Astrocyte (in vitro differentiated cells and primary cell): ENCODE measurements at regions not wholly inside any gene's neighbourhood (a gene's known extent, or its start where the extent isn't known, plus 50 kb on each side); places are given as distances from the start of the nearest gene placed in this dataset.

ENCODE experiments used
- EZH2 ChIP-seq: IDR thresholded peaks from 2 replicates; pipeline ENCODE4 v1.6.1; 2012; ENCODE audit warnings: mild to moderate bottlenecking, low read length, inconsistent platforms; ENCODE audit not compliant: insufficient read depth
- TF ChIP-seq, protein P1 (sequence below): IDR thresholded peaks from 2 replicates; pipeline ENCODE4 v1.5.1; 2011; ENCODE audit warnings: low read depth, mild to moderate bottlenecking, inconsistent platforms, low read length, moderate library complexity; ENCODE audit not compliant: insufficient read depth

DNA sequence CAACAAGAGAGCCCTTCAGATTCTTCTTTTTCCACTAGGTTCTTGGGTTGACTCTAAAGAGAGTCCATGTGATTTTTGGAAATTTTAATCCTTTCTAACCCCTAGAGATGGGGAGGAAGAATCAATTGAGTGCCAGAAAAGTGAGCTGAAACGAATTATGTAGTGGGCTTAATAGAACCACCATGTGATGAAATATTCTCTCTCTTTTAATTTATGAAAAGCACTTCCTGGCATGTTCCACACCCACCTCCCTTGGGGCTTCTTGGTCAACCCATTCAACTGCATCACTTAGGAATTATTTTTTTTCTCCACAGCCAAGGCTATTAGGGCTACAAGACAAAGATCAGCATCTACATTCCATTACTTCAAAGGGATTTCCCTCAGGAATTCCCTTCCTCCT is 79.6 kb downstream of the ZC3H11B start:
- TF ChIP-seq, protein P1, sequence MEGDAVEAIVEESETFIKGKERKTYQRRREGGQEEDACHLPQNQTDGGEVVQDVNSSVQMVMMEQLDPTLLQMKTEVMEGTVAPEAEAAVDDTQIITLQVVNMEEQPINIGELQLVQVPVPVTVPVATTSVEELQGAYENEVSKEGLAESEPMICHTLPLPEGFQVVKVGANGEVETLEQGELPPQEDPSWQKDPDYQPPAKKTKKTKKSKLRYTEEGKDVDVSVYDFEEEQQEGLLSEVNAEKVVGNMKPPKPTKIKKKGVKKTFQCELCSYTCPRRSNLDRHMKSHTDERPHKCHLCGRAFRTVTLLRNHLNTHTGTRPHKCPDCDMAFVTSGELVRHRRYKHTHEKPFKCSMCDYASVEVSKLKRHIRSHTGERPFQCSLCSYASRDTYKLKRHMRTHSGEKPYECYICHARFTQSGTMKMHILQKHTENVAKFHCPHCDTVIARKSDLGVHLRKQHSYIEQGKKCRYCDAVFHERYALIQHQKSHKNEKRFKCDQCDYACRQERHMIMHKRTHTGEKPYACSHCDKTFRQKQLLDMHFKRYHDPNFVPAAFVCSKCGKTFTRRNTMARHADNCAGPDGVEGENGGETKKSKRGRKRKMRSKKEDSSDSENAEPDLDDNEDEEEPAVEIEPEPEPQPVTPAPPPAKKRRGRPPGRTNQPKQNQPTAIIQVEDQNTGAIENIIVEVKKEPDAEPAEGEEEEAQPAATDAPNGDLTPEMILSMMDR: no peak
- no peak for TF ChIP-seq EZH2
